ENCODE measurements at regions not wholly inside any gene's neighbourhood (a gene's known extent, or its start where the extent isn't known, plus 50 kb on each side); places are given as distances from the start of the nearest gene placed in this dataset.

DNA sequence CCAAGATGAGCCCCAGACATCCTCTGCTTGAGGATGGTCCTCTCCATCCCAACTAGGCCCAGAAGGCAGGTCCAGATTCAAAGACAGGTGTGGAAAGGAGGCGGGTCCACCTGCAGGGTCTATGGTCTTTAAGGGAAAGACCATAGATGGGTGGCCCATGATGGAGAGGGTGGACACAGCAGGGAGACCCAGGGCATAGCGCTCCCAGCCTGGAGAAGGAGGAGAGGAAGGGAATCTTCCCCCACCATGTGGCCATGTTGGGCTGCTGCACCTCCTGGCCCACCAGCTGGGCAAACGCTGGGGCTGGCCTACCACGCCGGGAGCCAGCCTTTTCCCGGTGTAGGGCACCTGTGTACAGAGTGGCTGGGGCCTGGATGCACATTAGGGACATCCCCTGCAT is 265.2 kb upstream of the TLE3 start:
- no peak for DNase-seq (ENCODE audit: low spot score)
- TF ChIP-seq CTCF (IDR thresholded peaks at IDR 0.05), result no peak
- peak; percentile 53 for ATAC-seq (ENCODE audit: low FRiP score)

GRCh38 chr15:70362350-70362749 is 264.6 kb upstream of the TLE3 start:
- DNase-seq (ENCODE audit: low spot score), result no peak
- peak; percentile 22 for ATAC-seq (ENCODE audit: low FRiP score)
- no peak for TF ChIP-seq CTCF (IDR thresholded peaks at IDR 0.05)

DNA sequence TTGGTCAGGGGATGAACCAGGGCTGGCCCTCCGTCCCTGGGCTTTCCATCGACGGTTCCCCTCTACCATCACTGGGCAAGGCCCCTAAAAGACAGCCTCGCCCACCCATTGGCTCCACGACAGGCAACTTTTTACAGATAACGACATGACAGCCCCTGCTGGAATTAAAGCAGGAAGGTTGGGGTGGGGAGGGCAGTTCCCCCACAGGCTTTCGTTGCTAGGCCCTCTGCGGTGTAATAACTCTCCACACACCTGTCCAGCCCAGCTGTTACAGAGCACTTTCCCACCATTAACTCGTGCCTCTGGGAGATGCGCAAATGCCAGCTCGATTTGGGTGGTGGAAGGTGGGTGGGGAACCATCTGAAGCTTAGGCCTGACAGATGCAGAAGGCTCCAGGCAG is 264.2 kb upstream of the TLE3 start:
- DNase-seq (ENCODE audit: low spot score) (no peak), ATAC-seq (ENCODE audit: low FRiP score) (no peak)
- no peak for TF ChIP-seq CTCF (IDR thresholded peaks at IDR 0.05)

- no peak for ATAC-seq (ENCODE audit: low FRiP score)
- DNase-seq (ENCODE audit: low spot score), result no peak
- no peak for TF ChIP-seq CTCF (IDR thresholded peaks at IDR 0.05)
Observed at GRCh38 chr15:70361106-70361505, 263.4 kb upstream of the TLE3 start.

- ATAC-seq (ENCODE audit: low FRiP score), result no peak
- no peak for TF ChIP-seq CTCF (IDR thresholded peaks at IDR 0.05)
- no peak for DNase-seq (ENCODE audit: low spot score)
Observed at GRCh38 chr15:70358871-70359647, 261.3 kb upstream of the TLE3 start.

- no peak for DNase-seq (ENCODE audit: low spot score)
- ATAC-seq (ENCODE audit: low FRiP score), result no peak
- no peak for TF ChIP-seq CTCF (IDR thresholded peaks at IDR 0.05)
Observed at GRCh38 chr15:70358011-70358819, 260.5 kb upstream of the TLE3 start.
